GM12892 (cell line): ENCODE measurements at regions not wholly inside any gene's neighbourhood (a gene's known extent, or its start where the extent isn't known, plus 50 kb on each side); places are given as distances from the start of the nearest gene placed in this dataset.

ENCODE experiments used
- DNase-seq: peaks from one replicate; pipeline ENCODE4 v3.0.0; 2011; ENCODE audit not compliant: insufficient read length
- FAIRE-seq: peaks from 2 replicates; lab custom pipeline; 2011; peaks lifted over from hg19 to GRCh38; lab: Jason Lieb, UNC
- POLR2A ChIP-seq: IDR thresholded peaks from 2 replicates; pipeline ENCODE4 v1.6.1; 2011; ENCODE audit warnings: low read depth, low read length, control low read depth
- POLR2AphosphoS5 ChIP-seq: IDR thresholded peaks from 2 replicates; pipeline ENCODE4 v1.6.1; 2011; ENCODE audit warnings: low read depth, low read length, control low read depth
- TAF1 ChIP-seq: IDR thresholded peaks from 2 replicates; pipeline ENCODE4 v1.6.1; 2011; ENCODE audit warnings: low read depth, mild to moderate bottlenecking, control low read depth, low read length, borderline replicate concordance

DNA sequence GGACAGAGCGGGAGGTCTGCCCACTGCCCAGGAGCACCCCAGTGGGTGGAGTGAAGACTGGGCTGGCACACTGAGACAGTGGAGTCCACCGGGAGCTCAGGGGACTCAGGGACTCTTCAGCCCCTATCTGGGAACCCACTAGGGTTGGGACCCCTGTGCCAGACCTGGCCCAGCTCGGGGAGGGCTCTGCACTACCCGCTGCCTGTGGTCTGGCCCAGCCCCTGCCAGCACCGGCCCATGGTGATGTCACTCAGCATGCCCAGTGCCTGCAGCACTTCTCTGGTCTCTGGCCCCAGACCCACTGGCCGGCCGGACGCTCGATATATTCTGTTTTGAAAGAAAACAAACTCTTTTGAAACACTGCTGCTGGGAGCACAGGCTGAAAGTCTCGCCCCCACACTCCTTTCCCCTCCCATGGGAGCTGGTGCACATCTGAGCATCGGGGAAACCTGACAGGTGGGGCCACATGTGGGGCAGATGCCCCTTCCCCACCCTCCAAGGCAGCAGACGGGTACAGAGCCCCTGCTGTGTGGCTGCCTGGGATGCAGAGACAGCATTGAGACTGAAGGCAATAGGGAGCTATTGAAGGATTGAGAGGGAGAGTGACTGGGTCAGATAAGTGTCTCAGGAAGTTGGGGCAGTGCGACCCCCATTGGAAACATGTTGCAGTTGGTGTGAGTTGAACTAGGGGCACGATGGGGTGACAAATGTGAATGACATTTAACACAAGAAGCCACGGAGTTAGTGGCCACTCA, 62.9 kb downstream of the MYEOV start:
- DNase-seq (no peak), FAIRE-seq (no peak)
- TF ChIP-seq TAF1 (no peak), POLR2A (no peak)

DNA sequence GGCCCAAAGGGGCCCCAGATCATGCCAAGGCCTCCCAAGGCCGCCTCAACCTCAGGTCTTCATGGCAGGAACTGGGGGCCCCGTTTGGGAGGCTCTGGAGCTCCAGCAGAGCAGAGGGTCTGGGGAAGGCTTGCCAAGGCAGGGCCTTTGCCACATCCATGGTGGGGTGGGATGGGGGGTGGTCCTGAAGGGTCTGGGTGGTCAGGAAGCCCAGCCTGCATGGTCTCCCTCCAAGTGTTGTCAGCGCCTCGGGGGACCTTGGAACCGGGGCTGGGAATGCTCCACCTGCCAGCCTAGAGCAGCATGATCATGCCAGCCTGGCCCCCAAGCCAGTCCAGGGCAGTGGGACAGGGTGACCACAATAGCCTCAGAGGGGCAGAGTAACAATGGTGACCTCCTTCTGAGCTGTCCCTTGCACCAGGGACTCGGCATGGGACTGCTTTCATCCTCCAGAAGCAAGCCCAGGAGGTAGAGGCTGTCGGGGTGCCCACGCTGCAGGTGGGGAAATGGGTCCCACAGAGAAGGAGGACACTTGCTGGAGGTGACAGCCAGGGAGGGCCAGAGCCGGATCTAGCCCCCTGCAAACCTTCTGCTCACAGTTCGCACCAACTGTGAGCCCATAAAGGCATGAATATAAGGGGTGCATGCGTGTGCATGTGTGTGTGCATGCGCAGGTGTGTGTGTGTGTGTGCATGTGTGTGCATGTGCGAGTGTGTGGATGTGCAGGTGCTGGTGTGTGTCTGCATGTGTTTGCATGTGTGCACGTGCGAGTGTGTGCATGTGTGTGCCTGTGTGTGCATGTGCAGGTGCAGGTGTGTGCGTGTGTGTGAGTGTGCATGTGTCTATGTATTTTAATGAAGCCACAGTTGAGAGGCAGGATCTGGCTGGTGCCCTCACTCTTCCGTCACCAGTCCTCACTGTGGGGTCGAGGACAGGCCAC, 63.8 kb downstream of the MYEOV start:
- DNase-seq (no peak), FAIRE-seq (no peak)
- TF ChIP-seq TAF1 (no peak), POLR2AphosphoS5 (no peak), POLR2A (no peak)

DNA sequence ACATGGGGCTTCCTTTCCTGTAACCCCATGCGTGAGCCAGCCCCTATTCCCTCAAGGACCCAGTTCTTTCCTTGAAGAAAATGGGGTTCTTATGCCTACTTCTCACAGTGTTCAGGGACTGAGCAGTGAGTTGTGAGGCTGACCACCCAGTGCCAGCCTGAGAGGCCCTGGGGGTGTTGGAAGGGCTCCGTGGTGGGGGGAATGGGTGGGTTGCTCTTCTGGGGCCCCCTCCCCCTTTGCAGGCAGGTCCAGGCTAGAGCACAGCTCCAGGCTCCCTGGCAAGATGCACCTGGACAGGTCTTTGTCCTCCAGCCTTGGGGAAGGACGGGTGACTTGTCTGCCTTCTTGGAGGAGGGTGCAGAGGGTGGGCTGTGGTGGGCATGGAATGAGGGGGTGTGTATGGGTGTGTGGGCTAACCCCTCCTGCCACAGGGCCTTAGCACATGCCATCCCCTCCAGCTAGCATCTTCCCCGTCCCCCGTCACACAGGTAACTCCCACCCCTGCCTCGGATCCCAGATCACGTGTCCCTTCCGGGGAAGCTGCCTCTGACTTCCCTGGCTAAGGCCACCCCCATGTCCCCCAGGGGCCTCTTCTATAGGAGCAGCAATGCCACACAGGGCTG, 64.6 kb downstream of the MYEOV start:
- TF ChIP-seq POLR2A: no peak
- no peak for TF ChIP-seq POLR2AphosphoS5
- FAIRE-seq: no peak

DNA sequence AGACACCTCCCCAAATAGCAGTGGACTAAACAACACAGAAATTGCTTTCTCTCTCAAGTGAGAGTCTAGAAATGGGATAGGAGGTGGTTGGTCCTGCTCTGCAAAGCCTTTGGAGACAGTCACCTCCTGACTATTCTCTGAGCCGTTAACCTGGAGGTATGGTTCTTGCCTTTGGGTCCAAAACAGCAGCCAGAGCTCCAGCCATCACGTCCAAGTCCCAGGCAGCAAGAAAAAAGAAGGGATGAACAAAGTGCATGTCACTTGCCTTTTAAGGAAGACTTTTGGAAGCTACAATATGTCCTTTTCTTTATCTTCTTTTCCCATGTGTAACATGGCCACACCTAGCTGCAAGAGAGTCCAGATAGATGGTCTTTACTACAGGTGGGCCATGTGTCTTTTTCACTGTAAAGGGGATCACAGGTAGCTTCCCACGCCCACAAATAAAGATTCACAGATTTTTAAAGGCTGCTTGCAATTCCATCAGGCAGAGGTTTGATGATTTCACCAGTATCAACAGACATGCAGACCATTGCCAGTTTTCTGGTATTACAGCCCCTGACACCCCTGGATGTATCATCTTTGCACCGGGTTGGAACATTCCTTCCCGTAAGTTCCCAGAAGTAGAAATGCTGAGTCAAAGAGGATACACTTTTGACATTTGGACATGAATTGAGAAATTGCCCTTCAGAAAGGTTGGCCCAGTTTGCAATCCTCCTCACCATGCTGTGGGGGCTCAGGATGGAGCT, 66.0 kb downstream of the MYEOV start:
- FAIRE-seq (no peak), DNase-seq (no peak)
- TF ChIP-seq TAF1: no peak
- no peak for TF ChIP-seq POLR2A
- no peak for TF ChIP-seq POLR2AphosphoS5

More for the DNA sequence above, 64.6 kb downstream of the MYEOV start:
- no peak for DNase-seq

DNA sequence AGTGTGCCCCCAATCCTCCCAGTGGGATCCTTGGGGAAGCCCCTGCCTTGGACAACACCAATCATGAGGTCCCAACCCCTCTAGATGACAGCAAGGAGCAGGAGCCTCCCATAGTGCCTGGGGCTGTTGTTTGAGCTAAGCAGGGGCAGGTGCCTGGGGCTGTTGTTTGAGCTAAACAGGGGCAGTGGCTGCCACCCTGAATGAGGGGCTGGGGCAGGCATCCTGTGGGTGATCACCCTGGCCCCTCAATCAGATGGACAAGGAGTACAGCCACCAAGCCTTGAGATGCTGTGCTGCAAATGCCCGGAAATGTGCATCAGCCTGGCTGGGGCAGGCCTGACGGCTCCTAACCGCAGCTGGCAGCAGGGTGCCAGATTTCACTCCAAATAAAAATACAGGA, 66.7 kb downstream of the MYEOV start:
- no peak for TF ChIP-seq POLR2AphosphoS5
- no peak for TF ChIP-seq POLR2A
- no peak for TF ChIP-seq TAF1
- DNase-seq (no peak), FAIRE-seq (no peak)

DNA sequence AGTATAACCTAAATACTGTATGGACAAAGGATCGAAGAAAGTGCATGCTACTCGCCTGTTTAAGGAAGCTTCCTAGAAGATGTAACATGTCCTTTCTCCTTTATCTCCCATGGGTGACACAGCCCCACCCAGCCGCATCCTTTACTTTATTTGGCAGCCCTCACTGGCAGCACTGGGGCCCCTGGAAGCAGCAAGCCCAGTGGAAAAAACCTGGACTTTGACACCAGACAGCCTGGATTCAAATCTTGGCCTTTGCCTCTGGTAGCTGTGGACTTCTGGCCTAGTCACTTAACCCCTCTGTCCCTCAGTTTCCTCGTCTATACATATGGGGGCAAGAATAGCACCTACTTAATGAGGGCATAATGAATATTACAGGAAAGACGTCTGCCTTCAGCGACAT, 67.1 kb downstream of the MYEOV start:
- FAIRE-seq (no peak), DNase-seq (no peak)
- TF ChIP-seq POLR2AphosphoS5: no peak
- TF ChIP-seq TAF1: no peak
- no peak for TF ChIP-seq POLR2A

DNA sequence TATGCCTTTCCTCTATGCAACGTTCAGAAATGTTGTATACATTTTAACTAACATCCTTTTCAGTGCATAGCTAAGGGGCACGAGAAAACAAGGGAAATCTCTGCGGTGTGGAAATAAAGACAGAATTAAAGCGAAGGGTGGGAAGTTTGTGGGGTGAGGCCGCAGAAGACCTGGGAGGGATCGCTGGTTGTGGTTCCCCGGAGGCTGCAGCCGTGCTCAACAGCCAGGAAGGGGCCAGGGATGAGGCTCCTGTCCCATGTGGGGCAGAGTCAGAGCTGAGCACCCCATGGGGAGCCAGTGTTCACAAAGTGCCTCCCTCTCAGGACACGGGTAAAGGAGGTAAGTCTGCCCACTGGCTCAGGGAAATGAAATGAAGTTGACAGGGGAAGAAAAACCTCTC, 67.5 kb downstream of the MYEOV start:
- DNase-seq (no peak), FAIRE-seq (no peak)
- no peak for TF ChIP-seq POLR2A
- TF ChIP-seq TAF1: no peak
- no peak for TF ChIP-seq POLR2AphosphoS5

DNA sequence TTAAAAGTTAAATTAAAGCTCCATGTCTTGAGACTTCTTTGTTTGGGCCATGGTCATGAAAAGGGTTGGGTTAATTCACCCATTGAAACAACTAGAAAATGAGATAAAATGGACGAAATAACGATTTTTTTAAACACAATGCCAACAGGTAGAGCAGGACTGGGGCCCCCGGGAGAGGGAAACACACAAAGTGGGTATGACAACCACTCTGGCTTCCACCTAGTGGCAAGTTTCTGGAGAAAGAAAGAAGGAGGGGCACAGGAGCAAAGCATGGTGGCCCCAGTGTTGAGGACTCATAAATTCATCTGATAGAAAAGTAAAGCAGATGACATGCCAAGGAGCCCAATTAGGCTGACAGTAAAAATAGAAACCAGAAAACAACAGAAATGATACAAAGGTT, 68.4 kb downstream of the MYEOV start:
- DNase-seq (no peak), FAIRE-seq (no peak)
- TF ChIP-seq POLR2AphosphoS5 (no peak), POLR2A (no peak), TAF1 (no peak)

DNA sequence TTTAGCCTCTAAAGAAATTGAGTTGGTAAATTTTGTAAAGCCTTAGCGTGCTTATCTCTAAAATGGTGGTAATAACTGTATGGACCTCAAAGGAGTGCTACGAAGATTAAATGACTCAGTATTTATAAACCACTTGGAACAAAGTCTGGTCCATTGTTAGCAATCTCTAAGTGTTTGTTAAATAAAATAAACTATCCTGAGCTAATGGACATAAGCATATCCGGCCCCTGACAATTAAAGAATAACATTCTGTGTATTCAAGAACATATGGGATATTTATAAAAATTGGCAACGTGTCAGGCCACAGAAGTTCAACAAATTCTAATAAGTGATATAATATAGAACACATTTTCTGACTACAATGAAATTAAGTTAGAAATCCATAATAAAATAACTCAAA, 71.0 kb downstream of the MYEOV start:
- TF ChIP-seq TAF1 (no peak), POLR2AphosphoS5 (no peak), POLR2A (no peak)
- no peak for DNase-seq
- no peak for FAIRE-seq

DNA sequence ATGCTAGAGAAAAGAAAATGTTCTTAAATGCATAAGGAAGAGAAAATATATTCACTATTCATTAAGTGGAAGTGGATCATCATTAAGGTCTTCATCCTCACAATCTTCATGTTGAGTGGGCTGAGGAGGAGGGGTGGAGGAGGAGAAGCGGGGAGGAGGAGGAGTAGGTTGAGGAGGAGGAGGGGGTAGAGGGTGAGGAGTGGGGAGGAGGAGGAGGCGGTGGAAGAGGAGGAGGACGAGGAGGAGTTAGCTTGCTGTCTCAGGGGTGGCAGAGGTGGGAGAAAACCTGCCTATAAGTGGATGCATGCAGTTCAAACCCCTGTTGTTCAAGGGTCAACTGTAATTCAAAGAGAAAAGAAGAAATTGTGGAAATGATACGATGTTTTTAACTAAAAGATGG, 71.6 kb downstream of the MYEOV start:
- FAIRE-seq (no peak), DNase-seq (no peak)
- TF ChIP-seq POLR2AphosphoS5 (no peak), POLR2A (no peak), TAF1 (no peak)

DNA sequence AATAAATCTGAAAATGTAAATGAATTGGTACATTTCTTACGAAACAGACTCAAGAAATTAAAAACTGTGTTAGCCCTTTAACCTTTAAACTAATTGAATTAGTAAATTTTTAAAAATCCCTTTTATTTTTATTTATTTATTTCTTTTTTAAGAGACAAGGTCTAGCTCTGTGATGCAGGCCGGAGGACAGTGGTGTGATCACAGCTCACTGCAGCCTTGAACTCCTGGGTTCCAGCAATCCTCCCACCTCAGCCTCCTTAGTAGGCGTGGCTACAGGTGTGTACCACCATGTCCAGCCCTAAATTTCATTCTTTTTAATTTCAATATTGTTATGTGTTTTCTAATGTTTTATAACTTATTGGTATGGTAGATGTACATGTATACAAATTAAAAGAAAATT, 72.6 kb downstream of the MYEOV start:
- DNase-seq: no peak
- no peak for FAIRE-seq
- TF ChIP-seq TAF1 (no peak), POLR2A (no peak), POLR2AphosphoS5 (no peak)
